Neural crest cell (in vitro differentiated cells): ENCODE measurements at regions not wholly inside any gene's neighbourhood (a gene's known extent, or its start where the extent isn't known, plus 50 kb on each side); places are given as distances from the start of the nearest gene placed in this dataset.

Experiments
- DNase-seq: peaks from one replicate; pipeline ENCODE4 v3.0.0; 2021; ENCODE audit warnings: low read depth, mixed read lengths, low spot score
- H3K27ac Mint-ChIP-seq: one replicate; pipeline ENCODE4 v1.8.0; 2021; ENCODE audit warnings: mild to moderate bottlenecking, mixed read lengths; ENCODE audit not compliant: unreplicated experiment
- H3K27me3 Mint-ChIP-seq: 2 replicates; pipeline ENCODE4 v1.8.0; 2021; ENCODE audit warnings: low read depth, mild to moderate bottlenecking, mixed read lengths
- H3K36me3 Mint-ChIP-seq: 2 replicates; pipeline ENCODE4 v1.8.0; 2021; ENCODE audit warnings: low read depth, mild to moderate bottlenecking, mixed read lengths
- H3K4me1 Mint-ChIP-seq: 2 replicates; pipeline ENCODE4 v1.8.0; 2021; ENCODE audit warnings: mixed read lengths
- H3K4me3 Mint-ChIP-seq: one replicate; pipeline ENCODE4 v1.8.0; 2021; ENCODE audit warnings: mild to moderate bottlenecking, mixed read lengths
- H3K9me3 Mint-ChIP-seq: 2 replicates; pipeline ENCODE4 v1.8.0; 2021; ENCODE audit warnings: mixed read lengths
- CTCF ChIP-seq: fragments of 200-600 bp; sonication (generic); conservative IDR thresholded peaks from 2 replicates; pipeline ENCODE4 v1.5.0; 2021; ENCODE audit warnings: antibody characterized with exemption, mild to moderate bottlenecking

DNA sequence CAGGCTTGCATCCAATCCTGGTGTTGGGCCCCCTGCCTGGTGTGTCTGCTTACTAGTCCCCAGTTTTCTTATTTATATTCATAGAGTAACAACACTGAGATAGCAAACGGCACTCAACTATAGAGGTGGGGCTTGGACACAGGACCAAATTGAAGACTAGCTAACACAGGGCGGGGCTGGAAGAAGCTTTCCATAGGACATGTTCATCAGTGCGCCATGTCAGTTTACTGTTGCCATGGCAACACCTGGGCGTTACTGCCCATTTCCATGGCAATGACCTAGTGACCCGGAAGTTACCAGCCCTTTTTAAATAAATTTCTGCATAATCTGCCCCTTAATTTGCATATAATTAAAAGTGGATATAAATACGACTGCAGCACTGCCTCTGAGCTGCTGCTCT, 275.5 kb upstream of the TMEM132C start:
- peaks cover 4% of the 10 kb centered on the region for H3K4me1 Mint-ChIP-seq
- no peak overlapping the region for H3K4me3 Mint-ChIP-seq
- H3K27me3 Mint-ChIP-seq = no peaks in the 10 kb centered on the region
- no peak for DNase-seq
- H3K9me3 Mint-ChIP-seq = peaks cover 5% of the 10 kb centered on the region
- no peak overlapping the region for H3K27ac Mint-ChIP-seq
- TF ChIP-seq CTCF = no peak
- peaks cover 4% of the 10 kb centered on the region for H3K36me3 Mint-ChIP-seq

- Mint-ChIP-seq H3K27ac (no peak overlapping the region), H3K9me3 (peaks cover 1% of the 10 kb centered on the region), H3K4me3 (no peak overlapping the region), H3K4me1 (peaks cover 4% of the 10 kb centered on the region), H3K36me3 (no peaks in the 10 kb centered on the region), H3K27me3 (no peaks in the 10 kb centered on the region)
- DNase-seq = no peak
- TF ChIP-seq CTCF = no peak
Measured at GRCh38 chr12:127998988-127999387, 268.0 kb upstream of the TMEM132C start.

GRCh38 chr12:128004383-128004938, 262.5 kb upstream of the TMEM132C start:
- Mint-ChIP-seq H3K27ac (peak overlapping the region; percentile 57), H3K4me1 (peaks cover 12% of the 10 kb centered on the region), H3K4me3 (no peak overlapping the region), H3K27me3 (peaks cover 2% of the 10 kb centered on the region), H3K9me3 (no peaks in the 10 kb centered on the region), H3K36me3 (no peaks in the 10 kb centered on the region)
- TF ChIP-seq CTCF = no peak
- no peak for DNase-seq

- H3K9me3 Mint-ChIP-seq = no peaks in the 10 kb centered on the region
- DNase-seq = no peak
- no peak overlapping the region for H3K4me3 Mint-ChIP-seq
- no peaks in the 10 kb centered on the region for H3K36me3 Mint-ChIP-seq
- TF ChIP-seq CTCF = no peak
- H3K4me1 Mint-ChIP-seq = peaks cover 12% of the 10 kb centered on the region
- H3K27ac Mint-ChIP-seq = no peak overlapping the region
- H3K27me3 Mint-ChIP-seq = peaks cover 4% of the 10 kb centered on the region
Measured at GRCh38 chr12:128007250-128007649, 259.7 kb upstream of the TMEM132C start.

GRCh38 chr12:128008341-128008740, 258.6 kb upstream of the TMEM132C start:
- Mint-ChIP-seq H3K27ac (no peak overlapping the region), H3K36me3 (no peaks in the 10 kb centered on the region), H3K4me1 (peaks cover 12% of the 10 kb centered on the region), H3K27me3 (peaks cover 4% of the 10 kb centered on the region), H3K9me3 (no peaks in the 10 kb centered on the region), H3K4me3 (no peak overlapping the region)
- no peak for TF ChIP-seq CTCF
- no peak for DNase-seq
